Kidney epithelial cell (primary cell): ENCODE measurements at regions not wholly inside any gene's neighbourhood (a gene's known extent, or its start where the extent isn't known, plus 50 kb on each side); places are given as distances from the start of the nearest gene placed in this dataset.
A peak's percentile ranks its signal among the peaks of the same experiment; 100 is the strongest.
"Not testable (repeated sequence)": the region's sequence is repeated elsewhere in the genome, so short reads cannot be mapped to it uniquely, and the experiment has no call there.

Experiments used
- DNase-seq: peaks from one replicate; pipeline ENCODE4 v3.0.0-alpha.2; 2010; ENCODE audit warnings: low read depth
- H3K27me3 ChIP-seq: 2 replicates; pipeline ENCODE4 v1.6.0; 2011; ENCODE audit warnings: low read length; ENCODE audit not compliant: control insufficient read depth, insufficient read depth
- H3K36me3 ChIP-seq: 2 replicates; pipeline ENCODE4 v1.5.1; 2011; ENCODE audit warnings: low read length; ENCODE audit not compliant: control insufficient read depth, insufficient read depth
- H3K4me3 ChIP-seq: 2 replicates; pipeline ENCODE4 v1.5.1; 2011; ENCODE audit warnings: low read depth, mild to moderate bottlenecking, control low read depth, low read length
- CTCF ChIP-seq: IDR thresholded peaks from 2 replicates; pipeline ENCODE4 v1.5.1; 2011; ENCODE audit warnings: mild to moderate bottlenecking, moderate library complexity, low read length, control low read depth, inconsistent platforms; ENCODE audit not compliant: insufficient read depth, poor library complexity, severe bottlenecking

DNA sequence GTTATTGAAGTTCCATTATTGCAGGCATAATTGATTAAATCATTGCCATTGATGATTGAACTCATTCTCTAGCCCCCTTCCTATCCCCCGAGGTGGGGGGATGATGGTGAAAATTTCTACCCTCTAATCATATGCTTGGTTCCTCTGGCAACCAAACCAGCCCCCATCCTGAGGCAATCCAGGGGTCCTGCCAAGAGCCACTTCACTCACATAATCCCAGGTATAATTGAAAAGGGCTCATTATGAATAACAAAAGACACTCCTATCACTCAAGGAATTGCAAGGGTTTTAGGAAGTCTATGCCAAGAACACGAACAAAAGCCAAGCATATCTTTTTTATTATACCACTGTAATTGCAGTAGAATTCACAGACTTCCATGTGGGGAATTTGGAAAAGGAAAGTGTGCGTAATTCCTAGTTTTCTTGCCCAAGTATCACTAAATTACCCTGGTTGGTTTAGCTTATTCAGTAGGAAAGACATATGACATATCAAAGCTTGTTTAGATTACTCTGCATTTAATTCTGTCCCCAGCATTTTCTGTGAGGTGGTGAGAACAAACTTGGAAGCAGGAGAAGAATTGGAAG is 130.7 kb upstream of the TAF11L2 start:
- H3K36me3 ChIP-seq, result no peaks in the 10 kb centered on the region
- TF ChIP-seq CTCF, result no peak
- H3K27me3 ChIP-seq, result no peaks in the 10 kb centered on the region
- no peak for DNase-seq
- no peak overlapping the region for H3K4me3 ChIP-seq

DNA sequence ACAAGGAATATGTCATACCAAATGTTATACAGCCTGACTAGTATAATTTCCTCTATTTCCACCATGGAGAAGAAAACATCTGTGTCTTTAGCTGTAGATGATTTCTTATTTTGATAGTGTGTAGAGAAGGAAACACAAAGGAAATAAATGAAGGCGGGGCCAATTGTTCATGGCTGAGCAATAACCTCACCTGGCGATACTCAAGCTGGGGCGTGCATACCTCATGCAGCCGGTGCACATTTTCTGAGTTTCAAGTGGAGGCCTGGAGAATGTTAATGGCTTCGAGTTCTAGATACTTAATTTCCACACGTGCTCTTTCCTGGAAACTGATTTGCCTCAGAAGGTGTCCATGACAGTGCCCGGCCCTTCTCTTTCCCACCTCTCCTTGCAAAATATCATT is 127.4 kb upstream of the TAF11L2 start:
- Histone ChIP-seq H3K27me3 (no peaks in the 10 kb centered on the region), H3K4me3 (no peak overlapping the region), H3K36me3 (no peaks in the 10 kb centered on the region)
- DNase-seq, result no peak
- TF ChIP-seq CTCF, result no peak

- Histone ChIP-seq H3K36me3 (no peaks in the 10 kb centered on the region), H3K4me3 (no peak overlapping the region), H3K27me3 (no peaks in the 10 kb centered on the region)
- DNase-seq, result no peak
- TF ChIP-seq CTCF, result no peak
Measured at GRCh38 chr5:17373406-17373805, 124.6 kb upstream of the TAF11L2 start.

DNA sequence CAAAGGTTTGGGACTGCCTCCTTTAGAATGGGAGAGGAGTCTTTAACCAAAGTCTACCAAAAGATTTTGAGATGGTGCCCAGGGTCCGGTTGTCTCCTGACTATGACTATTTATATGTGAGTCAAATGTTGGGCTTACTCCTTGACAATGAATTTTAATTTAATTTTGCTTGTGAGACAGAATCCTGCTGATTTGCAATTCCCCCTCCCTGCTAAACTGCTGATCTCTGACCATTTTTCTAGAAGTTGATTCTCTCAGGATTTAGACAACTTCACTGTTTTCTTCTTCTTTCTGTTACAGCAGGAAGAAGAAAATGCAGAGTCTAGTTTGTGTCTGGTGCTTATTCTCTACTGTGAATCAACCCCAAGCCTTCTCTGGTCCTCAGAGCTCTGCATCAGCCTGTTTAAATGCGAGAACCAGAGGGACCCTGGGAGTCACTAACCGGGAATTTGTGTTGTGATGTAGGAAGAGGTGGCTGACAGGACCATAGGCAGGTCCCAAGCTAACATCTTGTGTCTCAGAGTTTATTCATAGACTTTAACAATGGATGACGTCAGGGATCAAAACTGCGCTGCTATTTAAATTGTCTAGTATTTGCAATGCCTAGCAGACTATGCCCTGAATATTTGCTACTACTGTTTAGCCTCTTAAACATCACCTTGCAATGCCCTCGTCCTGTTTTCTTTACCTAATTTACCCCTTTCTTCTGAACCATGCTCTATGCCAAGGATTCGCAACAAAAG is 124.0 kb upstream of the TAF11L2 start:
- H3K36me3 ChIP-seq, result no peaks in the 10 kb centered on the region
- H3K27me3 ChIP-seq, result no peaks in the 10 kb centered on the region
- TF ChIP-seq CTCF, result no peak
- H3K4me3 ChIP-seq, result no peak overlapping the region
- DNase-seq, result no peak

DNA sequence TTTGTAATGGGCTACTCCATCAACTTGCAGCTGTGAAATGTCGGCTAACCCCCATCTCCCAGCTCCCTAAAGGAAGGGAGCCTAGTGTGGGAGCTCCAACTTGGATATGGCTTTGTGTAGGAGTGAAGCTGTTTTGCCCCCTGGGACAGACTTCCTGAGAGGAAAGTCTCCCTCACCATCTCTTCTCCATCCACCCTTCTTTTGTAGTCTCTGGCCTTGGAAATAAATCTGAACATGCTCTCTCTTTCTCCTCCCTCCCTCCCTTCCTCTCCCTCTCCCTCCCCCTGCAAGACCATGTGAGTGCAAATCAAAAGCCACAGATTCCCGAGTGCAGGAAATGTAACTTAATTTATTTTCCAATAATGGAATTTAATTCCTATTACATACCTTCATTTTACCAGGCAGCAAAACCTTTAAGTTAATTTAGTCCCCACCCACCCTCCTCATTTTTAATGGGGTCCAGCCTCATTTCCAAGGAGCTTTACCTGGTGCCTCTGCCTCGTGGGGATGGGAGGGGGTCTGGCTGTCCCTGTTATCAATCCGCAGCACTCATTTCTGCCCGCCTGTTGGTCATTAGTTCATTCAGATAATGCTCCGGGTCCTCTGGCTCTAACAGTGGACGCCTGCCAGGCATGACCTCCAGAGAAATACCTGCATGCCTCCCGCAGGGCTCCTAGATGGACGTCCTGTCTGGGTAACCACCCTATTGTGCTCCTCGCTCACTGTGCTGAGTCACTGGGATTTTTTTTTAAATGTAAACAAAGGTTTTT is 122.9 kb upstream of the TAF11L2 start:
- H3K4me3 ChIP-seq, result no peak overlapping the region
- DNase-seq, result peak; percentile 25
- TF ChIP-seq CTCF, result no peak
- no peaks in the 10 kb centered on the region for H3K36me3 ChIP-seq
- H3K27me3 ChIP-seq, result no peaks in the 10 kb centered on the region

GRCh38 chr5:17375886-17376285 is 122.1 kb upstream of the TAF11L2 start:
- H3K4me3 ChIP-seq, H3K36me3 ChIP-seq, H3K27me3 ChIP-seq, DNase-seq: not testable (repeated sequence)
